Muscle layer of duodenum (tissue), 2 donors: ENCODE measurements at regions not wholly inside any gene's neighbourhood (a gene's known extent, or its start where the extent isn't known, plus 50 kb on each side); places are given as distances from the start of the nearest gene placed in this dataset.

Experiments
- H3K27ac ChIP-seq: one replicate; pipeline ENCODE4 v1.7.0; 2013; ENCODE audit warnings: mild to moderate bottlenecking, low read length
- H3K27me3 ChIP-seq: one replicate; pipeline ENCODE4 v1.7.0; 2013; ENCODE audit warnings: low read depth, mild to moderate bottlenecking, control low read depth, low read length
- H3K36me3 ChIP-seq, 2 donors: one replicate each; pipeline ENCODE4 v1.7.0; 2013; ENCODE audit warnings: low read length in 2 of 2, control low read depth in 1 of 2, mild to moderate bottlenecking in 1 of 2; ENCODE audit not compliant: insufficient read depth in 2 of 2, control insufficient read depth in 1 of 2
- H3K4me1 ChIP-seq, 2 donors: one replicate each; pipeline ENCODE4 v1.7.0; 2013; ENCODE audit warnings: low read length in 2 of 2, mild to moderate bottlenecking in 2 of 2, control low read depth in 1 of 2, moderate library complexity in 1 of 2; ENCODE audit not compliant: insufficient read depth in 2 of 2, control insufficient read depth in 1 of 2
- H3K4me3 ChIP-seq, 2 donors: one replicate each; pipeline ENCODE4 v1.7.0; 2013; ENCODE audit warnings: low read length in 2 of 2, low read depth in 1 of 2, mild to moderate bottlenecking in 1 of 2
- H3K9me3 ChIP-seq, 2 donors: one replicate each; pipeline ENCODE4 v1.7.0; 2013; ENCODE audit warnings: low read length in 2 of 2, control low read depth in 1 of 2, mild to moderate bottlenecking in 1 of 2; ENCODE audit not compliant: control insufficient read depth in 1 of 2
- donor health status: healthy.

DNA sequence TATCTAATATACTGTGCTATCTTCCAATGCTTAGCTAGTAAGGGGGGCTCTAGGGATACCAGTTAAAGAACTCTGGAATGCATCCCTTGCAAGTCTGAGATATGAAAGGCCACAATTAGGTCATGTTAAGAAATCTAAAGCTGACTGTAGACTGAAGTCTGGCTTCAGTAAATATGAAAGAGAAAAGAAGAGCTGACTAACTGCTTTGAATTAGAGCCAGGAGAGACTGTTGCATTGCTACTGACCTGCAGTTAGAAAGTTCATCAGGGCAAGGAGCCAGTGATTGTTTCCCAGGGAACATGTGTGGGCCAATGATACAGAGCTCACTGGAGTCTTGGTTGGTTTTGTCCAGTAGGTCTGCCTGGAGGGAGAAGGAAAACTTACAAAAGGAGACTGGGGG is 472.1 kb upstream of the TNC start:
- Histone ChIP-seq H3K27ac (no peak overlapping the region), H3K4me3 (no peak overlapping the region), H3K9me3 (peaks cover 0 to 7% of the 10 kb centered on the region in 2 donors), H3K27me3 (no peaks in the 10 kb centered on the region), H3K36me3 (no peaks in the 10 kb centered on the region), H3K4me1 (no peaks in the 10 kb centered on the region)

DNA sequence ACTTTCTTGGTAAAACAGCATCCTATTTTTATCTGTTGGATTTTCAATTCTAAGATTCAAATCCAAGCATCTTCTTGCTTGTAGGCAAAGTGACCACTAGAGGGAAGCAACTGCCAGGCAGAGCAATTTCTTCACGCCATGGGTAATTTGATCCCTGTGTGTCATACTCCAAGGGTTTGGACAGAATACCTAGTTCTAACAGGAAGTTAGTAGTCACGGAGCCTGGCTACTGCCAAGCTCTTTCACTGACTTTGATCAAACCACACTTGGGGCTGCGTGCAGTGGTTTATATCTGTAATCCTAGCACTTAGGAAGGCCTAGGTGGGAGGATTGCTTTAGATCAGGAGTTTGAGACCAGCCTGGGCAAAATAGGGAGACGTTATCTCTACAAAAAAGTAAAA is 473.6 kb upstream of the TNC start:
- Histone ChIP-seq H3K36me3 (no peaks in the 10 kb centered on the region), H3K9me3 (peaks cover 0 to 7% of the 10 kb centered on the region in 2 donors), H3K27ac (peak overlapping the region; percentile 9), H3K4me1 (no peaks in the 10 kb centered on the region), H3K4me3 (no peak overlapping the region), H3K27me3 (no peaks in the 10 kb centered on the region)

DNA sequence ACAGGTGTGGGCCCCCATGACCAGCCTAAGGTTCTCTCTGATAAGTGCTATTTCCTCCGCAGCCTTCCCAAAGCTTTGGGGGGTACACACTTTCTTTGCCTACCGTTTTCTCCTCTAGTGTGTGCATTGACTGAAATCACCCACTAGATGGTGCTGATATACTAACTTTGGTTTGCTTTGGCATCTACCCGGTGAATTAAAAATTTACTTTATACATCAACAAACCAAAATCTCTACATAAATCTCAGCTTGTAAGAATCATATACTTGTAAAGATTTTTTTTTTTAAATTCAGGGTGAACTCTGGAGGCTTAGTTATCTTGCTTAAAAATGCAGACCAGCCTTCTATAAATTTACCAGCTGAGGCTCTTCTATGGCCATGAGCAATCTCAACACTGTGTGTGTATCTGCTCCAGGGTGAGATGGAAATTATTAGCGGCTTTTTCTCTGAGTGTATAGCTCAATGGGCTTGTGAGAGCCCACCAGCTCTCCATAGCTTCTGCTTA is 475.7 kb upstream of the TNC start:
- H3K36me3 ChIP-seq, result no peaks in the 10 kb centered on the region
- H3K4me3 ChIP-seq, result no peak overlapping the region
- no peak overlapping the region for H3K27ac ChIP-seq
- peaks cover 0 to 7% of the 10 kb centered on the region in 2 donors for H3K9me3 ChIP-seq
- H3K27me3 ChIP-seq, result no peaks in the 10 kb centered on the region
- H3K4me1 ChIP-seq, result no peaks in the 10 kb centered on the region

DNA sequence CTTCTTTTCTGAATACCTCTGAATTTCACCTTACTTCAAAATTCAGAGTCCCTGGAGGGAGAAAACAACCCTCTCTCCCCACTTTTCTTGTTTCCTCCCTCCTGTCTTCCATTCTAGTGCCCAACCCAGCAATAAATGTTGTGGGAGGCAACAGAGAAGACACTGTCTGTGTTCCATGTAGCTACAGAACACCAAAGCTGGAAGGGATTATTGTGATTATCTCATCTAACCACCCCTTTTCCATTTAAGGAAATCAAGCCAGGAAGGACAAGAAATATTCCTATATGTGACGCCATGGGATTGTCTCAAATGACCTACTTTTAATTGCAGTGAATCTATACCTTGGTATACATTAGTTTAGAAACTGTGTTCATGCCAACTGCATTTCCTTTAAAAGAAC is 476.6 kb upstream of the TNC start:
- Histone ChIP-seq H3K27me3 (no peaks in the 10 kb centered on the region), H3K9me3 (peaks cover 0 to 3% of the 10 kb centered on the region in 2 donors), H3K4me3 (no peak overlapping the region), H3K4me1 (no peaks in the 10 kb centered on the region), H3K27ac (no peak overlapping the region), H3K36me3 (no peaks in the 10 kb centered on the region)

DNA sequence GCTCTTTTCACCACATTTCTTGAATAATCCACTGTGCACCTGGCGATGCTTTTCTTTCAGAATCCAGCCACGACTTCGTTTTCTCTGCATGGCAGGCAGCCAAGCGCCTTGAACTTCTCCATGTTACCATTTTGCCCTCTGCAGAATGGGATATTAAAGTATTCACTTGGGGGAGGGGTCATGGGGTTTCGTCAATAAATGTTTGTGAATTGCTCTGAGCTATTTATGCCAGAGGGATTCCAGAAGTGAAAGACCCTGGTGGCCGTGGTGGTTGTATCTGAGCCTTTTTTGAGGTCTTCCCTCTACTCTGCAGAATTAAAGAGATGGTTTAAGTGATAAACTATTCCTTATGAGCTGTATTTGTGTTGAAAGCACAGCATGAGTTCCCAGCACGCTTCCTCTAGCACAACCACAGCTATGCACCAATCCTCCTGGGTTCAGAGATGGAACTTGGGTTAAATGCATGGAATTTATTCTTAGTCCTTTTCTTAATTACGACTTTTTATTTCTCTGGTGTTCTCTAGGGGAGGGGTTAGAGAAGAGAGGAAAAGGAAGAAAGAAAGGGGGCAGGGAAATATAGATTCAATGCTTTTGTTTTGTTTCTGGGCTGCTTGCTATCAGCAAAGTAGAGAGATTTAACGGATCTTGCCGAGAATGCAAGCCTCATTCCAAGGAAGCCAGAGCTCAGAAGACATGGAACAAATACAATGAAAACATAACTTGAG is 478.2 kb upstream of the TNC start:
- no peaks in the 10 kb centered on the region for H3K9me3 ChIP-seq
- no peaks in the 10 kb centered on the region for H3K27me3 ChIP-seq
- no peaks in the 10 kb centered on the region for H3K36me3 ChIP-seq
- no peaks in the 10 kb centered on the region for H3K4me1 ChIP-seq
- H3K4me3 ChIP-seq, result no peak overlapping the region
- H3K27ac ChIP-seq, result no peak overlapping the region

DNA sequence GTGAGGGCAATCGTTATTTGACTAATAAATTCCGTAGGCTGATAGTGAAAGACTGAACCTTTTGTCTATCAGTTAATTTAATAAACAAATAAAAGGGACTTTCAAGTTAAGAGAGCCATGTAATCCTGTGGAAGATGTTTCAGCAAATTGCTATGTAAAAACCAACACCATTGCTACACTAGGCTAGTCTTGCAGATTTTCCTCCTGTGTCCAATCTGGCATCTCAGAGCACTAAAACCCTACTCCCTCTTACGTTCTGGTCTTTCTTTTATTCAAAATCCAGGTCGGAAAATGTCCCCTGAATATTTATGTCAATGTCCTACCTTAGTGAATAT is 478.8 kb upstream of the TNC start:
- Histone ChIP-seq H3K27me3 (no peaks in the 10 kb centered on the region), H3K36me3 (no peaks in the 10 kb centered on the region), H3K9me3 (no peaks in the 10 kb centered on the region), H3K27ac (no peak overlapping the region), H3K4me1 (no peaks in the 10 kb centered on the region), H3K4me3 (no peak overlapping the region)

DNA sequence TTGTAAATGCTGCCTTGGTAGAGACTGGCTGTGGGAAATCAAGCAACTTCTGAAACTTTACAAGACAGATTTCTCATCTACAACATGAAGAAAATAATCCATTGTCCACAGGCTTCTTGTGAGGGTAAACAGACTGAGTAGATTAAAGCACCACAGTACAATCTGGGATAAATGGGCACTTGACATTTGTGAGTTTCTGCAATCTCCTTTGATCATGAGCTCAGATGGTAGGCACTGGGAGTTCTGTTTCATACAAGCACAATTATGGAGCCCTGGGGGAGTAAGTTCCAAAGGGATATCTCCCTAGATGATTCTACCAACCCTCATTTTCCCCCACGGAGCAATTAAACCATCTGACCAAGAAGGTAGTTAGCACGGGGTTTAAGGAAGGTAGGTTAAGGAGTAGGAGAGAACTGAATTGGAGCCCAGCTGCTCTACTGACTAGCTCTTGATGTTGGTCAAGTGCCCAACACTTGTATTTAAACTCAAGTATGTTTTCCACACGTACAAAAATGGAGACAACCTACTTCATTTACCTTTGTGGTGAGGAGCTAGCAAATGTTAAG is 479.5 kb upstream of the TNC start:
- Histone ChIP-seq H3K36me3 (no peaks in the 10 kb centered on the region), H3K4me1 (no peaks in the 10 kb centered on the region), H3K9me3 (no peaks in the 10 kb centered on the region), H3K4me3 (no peak overlapping the region), H3K27ac (no peak overlapping the region), H3K27me3 (no peaks in the 10 kb centered on the region)

DNA sequence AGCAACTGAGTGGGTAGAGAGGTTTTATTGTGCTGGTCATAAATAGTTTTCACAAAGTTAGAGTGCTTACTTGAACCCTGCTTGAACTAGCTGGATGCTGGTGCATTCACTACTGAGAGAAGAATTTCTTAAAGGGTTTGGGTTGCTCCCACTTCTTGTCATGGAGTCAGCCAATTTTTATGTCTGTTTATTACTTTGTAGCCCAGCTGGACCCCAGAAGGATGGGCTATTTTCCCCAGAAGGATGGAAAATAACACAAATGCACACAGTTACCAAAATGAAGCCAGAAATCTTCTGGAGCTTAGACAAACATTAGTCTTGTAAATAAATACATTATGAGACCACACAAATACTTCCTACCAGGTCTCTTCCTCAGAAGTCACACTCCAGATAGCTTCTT is 480.8 kb upstream of the TNC start:
- no peaks in the 10 kb centered on the region for H3K9me3 ChIP-seq
- no peak overlapping the region for H3K4me3 ChIP-seq
- H3K27me3 ChIP-seq, result no peaks in the 10 kb centered on the region
- H3K27ac ChIP-seq, result no peak overlapping the region
- H3K4me1 ChIP-seq, result no peaks in the 10 kb centered on the region
- H3K36me3 ChIP-seq, result no peaks in the 10 kb centered on the region

DNA sequence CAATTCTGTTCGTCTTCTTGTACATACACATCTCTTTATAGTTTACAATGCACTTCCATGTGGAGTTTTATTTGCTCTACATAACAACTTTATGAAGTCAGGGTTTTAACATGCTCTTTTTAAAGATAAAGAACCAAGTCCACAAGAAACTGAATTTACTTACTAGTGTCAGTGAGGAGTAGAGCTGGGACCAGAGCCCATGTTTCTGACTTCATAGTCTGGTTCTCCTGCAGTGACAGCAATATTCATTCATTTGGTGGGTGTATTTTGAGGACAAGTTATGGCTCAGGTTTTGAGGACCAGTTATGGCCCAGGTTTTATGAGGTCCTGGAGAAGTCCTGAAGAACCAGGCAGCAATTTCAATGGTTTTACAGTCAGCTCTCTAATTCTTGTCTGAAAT is 481.9 kb upstream of the TNC start:
- no peak overlapping the region for H3K27ac ChIP-seq
- no peaks in the 10 kb centered on the region for H3K36me3 ChIP-seq
- no peaks in the 10 kb centered on the region for H3K4me1 ChIP-seq

DNA sequence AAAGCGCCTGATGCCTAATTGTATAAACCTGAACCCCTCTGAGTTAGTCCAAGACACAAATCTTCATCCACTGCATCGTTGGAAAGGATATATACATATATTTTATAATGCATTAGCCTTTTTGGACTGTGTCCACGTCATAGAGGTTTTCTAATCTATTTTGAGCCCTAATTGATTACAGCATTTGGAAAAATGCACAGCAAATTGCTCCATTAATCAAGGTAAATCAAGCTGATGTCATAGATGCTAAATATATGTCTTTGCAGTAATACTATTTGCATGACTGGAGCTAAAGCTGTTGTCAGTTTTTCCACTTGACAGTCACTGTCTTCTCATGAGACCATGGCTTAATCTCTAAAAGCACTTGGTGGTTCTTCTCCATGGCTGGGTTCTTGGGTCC is 483.5 kb upstream of the TNC start:
- Histone ChIP-seq H3K36me3 (no peaks in the 10 kb centered on the region), H3K4me1 (no peaks in the 10 kb centered on the region), H3K9me3 (no peaks in the 10 kb centered on the region), H3K4me3 (no peak overlapping the region), H3K27ac (no peak overlapping the region), H3K27me3 (no peaks in the 10 kb centered on the region)

More for the DNA sequence above, 481.9 kb upstream of the TNC start:
- Histone ChIP-seq H3K27me3 (no peaks in the 10 kb centered on the region), H3K9me3 (no peaks in the 10 kb centered on the region), H3K4me3 (no peak overlapping the region)

DNA sequence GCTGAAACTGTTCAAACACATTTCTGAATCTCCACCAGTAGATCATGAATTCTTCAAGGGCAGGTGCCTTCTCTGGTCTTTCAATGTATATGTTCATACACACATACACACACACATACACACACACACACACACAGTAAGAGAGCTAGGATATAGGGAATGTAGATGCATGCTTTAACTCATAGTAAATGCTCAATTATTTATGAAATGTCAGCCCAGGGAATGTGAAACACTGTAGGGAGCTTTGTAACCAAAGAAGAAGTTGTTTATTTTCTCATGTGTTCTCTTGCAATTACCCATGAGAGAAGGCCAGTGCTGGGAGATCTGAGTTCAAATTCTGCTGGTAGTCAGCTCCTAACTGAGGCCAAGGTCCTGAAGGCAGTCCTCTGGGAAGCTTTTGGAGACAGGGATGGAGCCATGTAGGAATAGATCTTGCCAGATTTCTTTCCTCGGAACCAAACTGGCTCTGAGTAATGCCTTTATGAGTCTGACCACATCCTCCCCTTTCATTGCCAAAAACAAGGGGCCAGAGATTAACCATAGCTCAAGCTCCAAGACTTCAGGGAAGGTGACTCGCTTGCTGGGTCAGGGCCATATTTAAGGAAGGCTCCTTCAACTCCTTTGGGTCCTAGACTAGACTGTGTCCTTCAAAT is 487.0 kb upstream of the TNC start:
- H3K27ac ChIP-seq, result no peak overlapping the region
- H3K4me1 ChIP-seq, result no peaks in the 10 kb centered on the region
- no peak overlapping the region for H3K4me3 ChIP-seq
- H3K9me3 ChIP-seq, result no peaks in the 10 kb centered on the region
- H3K27me3 ChIP-seq, result no peaks in the 10 kb centered on the region
- no peaks in the 10 kb centered on the region for H3K36me3 ChIP-seq
